Mammary epithelial cell (primary cell): ENCODE measurements at regions not wholly inside any gene's neighbourhood (a gene's known extent, or its start where the extent isn't known, plus 50 kb on each side); places are given as distances from the start of the nearest gene placed in this dataset.

Source experiments
- EZH2 ChIP-seq: IDR thresholded peaks from 2 replicates; pipeline ENCODE4 v1.6.1; 2012; ENCODE audit warnings: low read length, inconsistent platforms, borderline replicate concordance
- TF ChIP-seq, protein P1 (sequence below), 2 donors: IDR thresholded peaks in 1 of 2; conservative IDR thresholded peaks in 1 of 2; 2 replicates each; pipeline ENCODE4 v1.5.1; 2011 to 2012; ENCODE audit warnings: inconsistent platforms in 2 of 2, low read length in 2 of 2, mild to moderate bottlenecking in 2 of 2, control low read depth in 1 of 2, low read depth in 1 of 2; ENCODE audit not compliant: insufficient read depth in 1 of 2; ENCODE audit errors: extremely low read depth in 1 of 2

DNA sequence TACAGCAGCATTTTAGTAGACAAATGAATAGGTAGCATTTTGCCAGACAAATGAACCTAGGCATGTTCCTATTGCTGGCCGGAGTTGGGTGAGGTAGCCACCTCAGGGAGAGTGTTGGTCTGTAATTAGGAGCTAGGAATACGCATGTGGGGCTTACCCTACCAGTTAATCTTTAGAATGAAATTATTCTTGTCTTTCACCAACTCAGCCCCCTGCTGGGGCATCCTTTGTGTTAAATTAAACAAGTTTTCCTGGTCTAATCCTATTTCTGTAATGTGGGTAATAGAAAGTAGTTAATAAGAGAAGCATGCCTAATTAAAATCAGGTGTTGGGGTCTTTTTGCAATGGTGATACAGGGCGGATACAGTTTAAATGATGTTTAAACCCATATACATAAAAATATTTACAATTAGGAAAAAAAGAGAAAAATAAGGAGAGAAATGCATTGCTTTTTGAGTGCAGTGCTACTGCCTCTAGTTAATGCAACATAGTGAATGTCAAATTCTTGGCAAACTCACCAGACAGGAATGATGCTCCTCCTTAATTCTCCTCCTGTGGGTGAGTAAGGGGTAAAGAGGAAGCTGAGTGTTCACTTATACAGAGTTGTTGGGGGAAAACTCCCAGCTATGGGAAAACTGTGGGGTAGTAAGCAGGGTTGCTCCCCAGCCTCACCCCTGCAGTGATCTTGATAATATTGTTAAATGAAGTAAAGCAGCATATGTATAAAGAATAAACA is 276.4 kb upstream of the EDNRB start:
- TF ChIP-seq, protein P1, sequence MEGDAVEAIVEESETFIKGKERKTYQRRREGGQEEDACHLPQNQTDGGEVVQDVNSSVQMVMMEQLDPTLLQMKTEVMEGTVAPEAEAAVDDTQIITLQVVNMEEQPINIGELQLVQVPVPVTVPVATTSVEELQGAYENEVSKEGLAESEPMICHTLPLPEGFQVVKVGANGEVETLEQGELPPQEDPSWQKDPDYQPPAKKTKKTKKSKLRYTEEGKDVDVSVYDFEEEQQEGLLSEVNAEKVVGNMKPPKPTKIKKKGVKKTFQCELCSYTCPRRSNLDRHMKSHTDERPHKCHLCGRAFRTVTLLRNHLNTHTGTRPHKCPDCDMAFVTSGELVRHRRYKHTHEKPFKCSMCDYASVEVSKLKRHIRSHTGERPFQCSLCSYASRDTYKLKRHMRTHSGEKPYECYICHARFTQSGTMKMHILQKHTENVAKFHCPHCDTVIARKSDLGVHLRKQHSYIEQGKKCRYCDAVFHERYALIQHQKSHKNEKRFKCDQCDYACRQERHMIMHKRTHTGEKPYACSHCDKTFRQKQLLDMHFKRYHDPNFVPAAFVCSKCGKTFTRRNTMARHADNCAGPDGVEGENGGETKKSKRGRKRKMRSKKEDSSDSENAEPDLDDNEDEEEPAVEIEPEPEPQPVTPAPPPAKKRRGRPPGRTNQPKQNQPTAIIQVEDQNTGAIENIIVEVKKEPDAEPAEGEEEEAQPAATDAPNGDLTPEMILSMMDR (conservative IDR thresholded peaks at IDR 0.05 in 1 of 2, IDR thresholded peaks at IDR 0.05 in 1 of 2; ENCODE audit: extremely low read depth in 1 of 2, insufficient read depth in 1 of 2, low read depth in 1 of 2, low read length in 2 of 2) = no peak
- no peak for TF ChIP-seq EZH2
